Muscle layer of duodenum (tissue), 2 donors: ENCODE measurements at regions not wholly inside any gene's neighbourhood (a gene's known extent, or its start where the extent isn't known, plus 50 kb on each side); places are given as distances from the start of the nearest gene placed in this dataset.

ENCODE experiments used
- H3K27ac ChIP-seq: one replicate; pipeline ENCODE4 v1.7.0; 2013; ENCODE audit warnings: mild to moderate bottlenecking, low read length
- H3K27me3 ChIP-seq: one replicate; pipeline ENCODE4 v1.7.0; 2013; ENCODE audit warnings: low read depth, mild to moderate bottlenecking, control low read depth, low read length
- H3K36me3 ChIP-seq, 2 donors: one replicate each; pipeline ENCODE4 v1.7.0; 2013; ENCODE audit warnings: low read length in 2 of 2, control low read depth in 1 of 2, mild to moderate bottlenecking in 1 of 2; ENCODE audit not compliant: insufficient read depth in 2 of 2, control insufficient read depth in 1 of 2
- H3K4me1 ChIP-seq, 2 donors: one replicate each; pipeline ENCODE4 v1.7.0; 2013; ENCODE audit warnings: low read length in 2 of 2, mild to moderate bottlenecking in 2 of 2, control low read depth in 1 of 2, moderate library complexity in 1 of 2; ENCODE audit not compliant: insufficient read depth in 2 of 2, control insufficient read depth in 1 of 2
- H3K4me3 ChIP-seq, 2 donors: one replicate each; pipeline ENCODE4 v1.7.0; 2013; ENCODE audit warnings: low read length in 2 of 2, low read depth in 1 of 2, mild to moderate bottlenecking in 1 of 2
- H3K9me3 ChIP-seq, 2 donors: one replicate each; pipeline ENCODE4 v1.7.0; 2013; ENCODE audit warnings: low read length in 2 of 2, control low read depth in 1 of 2, mild to moderate bottlenecking in 1 of 2; ENCODE audit not compliant: control insufficient read depth in 1 of 2
- donor health status: healthy.

DNA sequence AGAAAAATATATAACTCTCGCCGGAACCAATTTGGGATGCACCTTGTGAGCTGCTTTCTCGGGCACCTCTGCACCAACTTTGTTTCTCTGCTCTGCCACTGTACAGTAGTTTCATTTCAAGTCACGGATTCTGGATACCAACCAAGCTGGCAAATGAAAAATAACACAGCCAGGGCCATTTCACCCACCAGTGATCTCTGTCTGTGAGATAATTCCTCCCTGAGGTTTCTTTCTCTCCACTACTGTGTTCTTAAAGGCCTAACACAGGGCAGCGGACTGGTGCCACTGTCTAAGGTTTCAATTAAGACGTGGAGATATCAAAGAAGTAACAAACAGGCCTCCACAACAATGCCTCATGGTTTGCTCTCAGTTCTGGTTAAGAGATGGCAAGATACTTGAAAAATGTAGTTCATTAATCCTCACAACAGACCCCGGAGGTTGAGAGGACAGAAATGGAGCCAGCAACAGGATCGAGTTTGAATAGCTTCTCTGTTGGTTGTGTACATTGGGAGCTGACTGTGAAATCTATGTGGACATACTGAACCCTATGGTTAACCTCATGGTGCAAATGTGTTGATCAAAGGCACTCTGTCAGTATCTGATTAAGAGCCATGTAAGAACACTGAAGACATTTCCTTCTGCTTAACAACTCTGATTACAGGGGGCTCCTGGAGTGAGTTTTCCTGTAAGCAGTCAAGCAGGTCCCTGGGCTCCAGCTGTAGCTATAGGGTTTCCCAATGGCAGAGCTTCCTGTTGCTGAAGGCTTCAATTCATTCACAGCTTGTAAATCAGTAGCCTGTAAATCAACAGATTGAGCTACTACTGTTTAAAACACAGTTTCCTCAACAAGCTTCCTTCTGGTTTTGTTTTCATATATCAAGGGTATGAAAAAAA, 470.5 kb downstream of the EPHA3 start:
- Histone ChIP-seq H3K4me1 (no peaks in the 10 kb centered on the region), H3K9me3 (no peaks in the 10 kb centered on the region), H3K27me3 (no peaks in the 10 kb centered on the region), H3K4me3 (no peak overlapping the region), H3K27ac (no peak overlapping the region), H3K36me3 (no peaks in the 10 kb centered on the region)

DNA sequence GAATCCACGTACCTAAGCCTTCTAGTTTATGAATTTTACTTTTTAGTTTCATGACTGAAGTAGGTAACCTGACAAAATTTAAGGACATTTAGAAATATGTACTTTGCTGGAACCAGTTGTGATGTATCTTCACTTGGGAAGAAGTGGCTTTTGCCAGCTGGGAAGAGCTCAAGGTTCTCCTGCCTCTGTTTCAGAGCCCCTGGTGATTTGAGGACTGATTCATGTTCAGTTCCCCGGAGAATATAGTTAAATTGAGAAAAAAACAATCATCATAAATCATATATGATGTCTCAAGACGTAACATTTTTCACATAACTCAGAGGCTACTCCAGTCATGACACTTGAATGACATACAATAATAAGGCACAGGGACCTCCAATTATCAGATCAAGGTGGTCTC, 473.4 kb downstream of the EPHA3 start:
- no peaks in the 10 kb centered on the region for H3K36me3 ChIP-seq

DNA sequence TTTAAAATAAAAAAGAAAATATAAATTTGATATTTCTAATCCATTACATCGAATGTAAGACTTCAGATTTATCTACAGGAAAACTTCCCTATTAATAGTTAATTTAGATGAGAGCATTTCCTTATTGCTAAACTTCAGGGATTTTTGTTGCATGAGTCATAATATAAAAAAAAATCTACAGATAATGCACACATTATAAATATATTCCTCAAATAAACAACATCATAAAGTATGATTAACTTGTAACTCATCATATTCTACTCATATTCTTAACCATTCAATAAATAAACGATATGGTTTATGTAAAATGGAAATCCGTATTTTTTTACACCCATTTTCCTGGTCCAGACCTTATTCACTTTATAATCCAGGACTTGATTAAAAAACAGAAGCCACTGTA, 477.0 kb downstream of the EPHA3 start:
- no peaks in the 10 kb centered on the region for H3K36me3 ChIP-seq
- no peaks in the 10 kb centered on the region for H3K27me3 ChIP-seq

More for the DNA sequence above, 473.4 kb downstream of the EPHA3 start:
- Histone ChIP-seq H3K4me1 (no peaks in the 10 kb centered on the region), H3K27ac (no peak overlapping the region), H3K9me3 (no peaks in the 10 kb centered on the region), H3K4me3 (no peak overlapping the region), H3K27me3 (no peaks in the 10 kb centered on the region)

DNA sequence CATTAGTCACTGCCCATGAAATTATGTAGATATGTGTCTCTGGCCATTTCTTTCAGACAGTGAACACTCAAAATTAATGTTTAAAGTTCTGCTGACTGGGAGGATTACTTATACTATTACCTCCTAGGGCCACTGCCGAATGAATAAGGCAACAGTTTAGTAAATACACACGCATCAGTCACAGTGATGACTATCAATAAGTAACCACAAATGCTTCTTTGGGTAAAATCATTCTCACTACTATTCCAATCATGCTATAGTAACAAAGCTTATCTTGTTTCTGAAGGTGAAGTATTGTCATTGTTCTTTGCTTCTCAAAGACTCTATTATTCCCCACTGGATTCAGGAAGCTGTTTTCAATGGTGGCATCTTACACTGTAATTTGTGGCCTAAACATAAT, 478.8 kb downstream of the EPHA3 start:
- Histone ChIP-seq H3K36me3 (no peaks in the 10 kb centered on the region), H3K9me3 (no peaks in the 10 kb centered on the region), H3K4me3 (no peak overlapping the region), H3K27ac (no peak overlapping the region), H3K27me3 (no peaks in the 10 kb centered on the region), H3K4me1 (no peaks in the 10 kb centered on the region)

More for the DNA sequence above, 477.0 kb downstream of the EPHA3 start:
- Histone ChIP-seq H3K4me3 (no peak overlapping the region), H3K9me3 (no peaks in the 10 kb centered on the region), H3K4me1 (no peaks in the 10 kb centered on the region), H3K27ac (no peak overlapping the region)

DNA sequence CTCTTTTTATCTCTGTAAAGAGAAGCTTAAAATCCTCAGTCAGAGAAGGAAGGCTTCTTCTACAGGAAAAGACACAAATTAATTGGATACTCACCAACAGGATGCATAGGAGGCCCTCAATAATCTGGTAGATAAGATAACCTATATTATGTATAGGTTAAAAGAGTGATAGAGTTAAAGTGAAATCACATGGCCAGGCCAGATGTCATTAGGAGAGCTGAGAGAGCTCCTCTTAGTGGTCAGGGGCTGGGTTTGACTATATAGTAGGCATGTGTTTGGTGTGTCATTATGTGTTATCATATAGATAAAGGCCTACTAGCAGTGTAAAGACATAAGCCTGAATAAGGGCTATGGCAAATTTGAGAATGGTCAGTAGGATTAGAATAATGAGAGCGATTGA, 479.3 kb downstream of the EPHA3 start:
- H3K27me3 ChIP-seq: no peaks in the 10 kb centered on the region
- no peaks in the 10 kb centered on the region for H3K9me3 ChIP-seq
- H3K4me1 ChIP-seq: no peaks in the 10 kb centered on the region
- no peak overlapping the region for H3K4me3 ChIP-seq
- no peak overlapping the region for H3K27ac ChIP-seq
- no peaks in the 10 kb centered on the region for H3K36me3 ChIP-seq

DNA sequence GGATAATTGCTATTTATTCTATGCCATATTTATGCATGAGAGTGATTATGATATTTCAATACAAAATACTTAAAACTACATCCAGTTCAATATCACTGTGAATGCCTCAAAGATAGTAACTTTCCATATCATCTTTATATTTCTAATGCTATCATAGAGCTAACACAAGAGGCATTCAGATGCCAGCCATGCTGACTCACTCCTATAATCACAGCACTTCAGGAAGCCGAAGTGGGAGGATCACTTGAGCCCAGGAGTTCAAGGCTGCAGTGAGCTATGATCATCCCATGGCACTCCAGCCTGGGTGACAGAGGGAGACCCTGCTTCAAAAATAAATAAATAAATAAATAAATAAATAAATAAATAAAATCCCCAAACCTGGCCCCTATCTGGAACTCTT, 498.7 kb downstream of the EPHA3 start:
- no peaks in the 10 kb centered on the region for H3K9me3 ChIP-seq
- H3K4me1 ChIP-seq: no peaks in the 10 kb centered on the region
- no peaks in the 10 kb centered on the region for H3K27me3 ChIP-seq
- no peaks in the 10 kb centered on the region for H3K36me3 ChIP-seq
- no peak overlapping the region for H3K27ac ChIP-seq
- no peak overlapping the region for H3K4me3 ChIP-seq

DNA sequence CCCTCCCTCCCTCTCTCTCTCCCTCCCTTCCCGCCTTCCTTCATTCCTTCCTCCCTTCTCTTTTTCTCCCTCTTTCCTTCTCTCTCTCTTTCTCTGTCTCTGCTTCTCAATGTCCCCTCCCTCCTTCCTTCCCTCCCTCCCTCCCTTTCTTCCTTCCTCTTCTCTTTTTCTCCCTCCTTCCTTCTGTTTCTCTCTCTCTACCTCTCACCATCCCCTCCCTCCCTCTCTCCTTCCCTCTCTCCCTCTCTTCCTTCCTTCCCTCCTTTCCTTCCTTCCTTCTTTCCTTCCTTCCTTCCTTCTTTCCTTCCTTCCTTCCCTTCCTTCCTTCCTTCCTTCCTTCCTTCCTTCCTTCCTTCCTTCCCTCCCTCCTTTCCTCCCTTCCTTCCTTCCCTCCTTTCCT, 504.6 kb downstream of the EPHA3 start:
- Histone ChIP-seq H3K27ac (no peak overlapping the region), H3K27me3 (no peaks in the 10 kb centered on the region), H3K9me3 (no peaks in the 10 kb centered on the region), H3K36me3 (no peaks in the 10 kb centered on the region), H3K4me3 (no peak overlapping the region), H3K4me1 (no peaks in the 10 kb centered on the region)

DNA sequence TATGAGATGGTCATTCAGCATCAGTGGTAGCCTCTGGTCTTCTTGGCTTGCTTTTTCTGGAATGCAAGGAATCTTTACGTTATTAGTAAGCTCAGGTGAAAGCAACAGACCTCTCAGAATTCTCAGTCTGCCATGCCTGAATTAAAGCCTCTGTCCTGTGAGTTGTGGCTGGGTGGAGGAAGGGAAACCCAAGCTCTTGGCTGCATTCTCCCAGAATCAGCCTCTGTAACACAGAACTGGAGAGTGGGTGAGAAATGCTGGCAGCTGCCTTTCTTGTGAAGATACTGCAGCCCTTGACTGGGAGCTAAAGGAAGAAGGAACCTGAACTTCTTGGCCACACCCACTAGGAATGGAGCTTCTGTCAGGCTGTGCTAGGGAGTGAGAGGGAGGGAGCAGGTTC, 505.8 kb downstream of the EPHA3 start:
- H3K27me3 ChIP-seq: no peaks in the 10 kb centered on the region

DNA sequence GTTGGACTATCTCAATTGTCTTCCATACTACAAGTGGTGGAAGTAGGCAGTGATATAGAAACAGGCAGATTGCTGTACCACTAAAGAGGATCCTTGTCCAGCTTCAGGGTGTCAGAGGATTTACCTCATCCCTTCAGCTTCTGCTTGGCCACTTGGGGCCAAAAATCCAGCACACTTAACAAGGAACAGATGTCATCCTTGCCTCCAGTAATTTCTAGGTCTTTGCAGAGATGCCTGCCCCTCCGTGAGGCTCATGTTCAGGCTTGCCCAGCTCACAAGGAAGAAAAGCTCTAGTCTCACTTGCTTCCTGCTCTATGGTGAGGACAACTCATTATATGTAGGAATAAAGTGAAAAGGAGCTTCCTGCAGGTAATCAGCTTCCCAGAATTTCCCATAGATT, 510.3 kb downstream of the EPHA3 start:
- Histone ChIP-seq H3K36me3 (no peaks in the 10 kb centered on the region), H3K4me1 (no peaks in the 10 kb centered on the region), H3K4me3 (no peak overlapping the region), H3K9me3 (peaks cover 0 to 3% of the 10 kb centered on the region in 2 donors), H3K27ac (no peak overlapping the region), H3K27me3 (no peaks in the 10 kb centered on the region)

More for the DNA sequence above, 505.8 kb downstream of the EPHA3 start:
- Histone ChIP-seq H3K4me3 (no peak overlapping the region), H3K4me1 (no peaks in the 10 kb centered on the region), H3K9me3 (no peaks in the 10 kb centered on the region), H3K27ac (no peak overlapping the region), H3K36me3 (no peaks in the 10 kb centered on the region)

DNA sequence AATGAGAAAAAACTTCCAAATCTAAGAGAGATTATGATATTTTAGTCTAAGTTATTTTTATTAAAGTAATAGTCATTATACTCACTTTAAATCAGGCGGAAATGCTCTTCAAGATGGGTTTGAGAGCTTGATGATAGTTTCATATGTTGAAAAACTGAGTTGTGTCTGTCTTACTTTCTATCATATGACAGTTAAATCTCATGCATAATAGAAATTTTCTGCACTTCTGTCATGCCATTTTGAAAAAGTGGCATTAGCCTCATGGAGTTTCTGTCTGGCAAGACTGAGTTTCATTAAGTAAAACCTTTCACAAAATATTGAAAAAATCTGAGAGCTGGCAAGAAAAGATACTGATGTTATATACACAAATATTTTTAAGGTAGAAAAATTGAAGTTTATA, 511.8 kb downstream of the EPHA3 start:
- no peak overlapping the region for H3K4me3 ChIP-seq
- H3K27ac ChIP-seq: no peak overlapping the region
- no peaks in the 10 kb centered on the region for H3K27me3 ChIP-seq
- peaks cover 0 to 3% of the 10 kb centered on the region in 2 donors for H3K9me3 ChIP-seq
- no peaks in the 10 kb centered on the region for H3K4me1 ChIP-seq
- no peaks in the 10 kb centered on the region for H3K36me3 ChIP-seq

DNA sequence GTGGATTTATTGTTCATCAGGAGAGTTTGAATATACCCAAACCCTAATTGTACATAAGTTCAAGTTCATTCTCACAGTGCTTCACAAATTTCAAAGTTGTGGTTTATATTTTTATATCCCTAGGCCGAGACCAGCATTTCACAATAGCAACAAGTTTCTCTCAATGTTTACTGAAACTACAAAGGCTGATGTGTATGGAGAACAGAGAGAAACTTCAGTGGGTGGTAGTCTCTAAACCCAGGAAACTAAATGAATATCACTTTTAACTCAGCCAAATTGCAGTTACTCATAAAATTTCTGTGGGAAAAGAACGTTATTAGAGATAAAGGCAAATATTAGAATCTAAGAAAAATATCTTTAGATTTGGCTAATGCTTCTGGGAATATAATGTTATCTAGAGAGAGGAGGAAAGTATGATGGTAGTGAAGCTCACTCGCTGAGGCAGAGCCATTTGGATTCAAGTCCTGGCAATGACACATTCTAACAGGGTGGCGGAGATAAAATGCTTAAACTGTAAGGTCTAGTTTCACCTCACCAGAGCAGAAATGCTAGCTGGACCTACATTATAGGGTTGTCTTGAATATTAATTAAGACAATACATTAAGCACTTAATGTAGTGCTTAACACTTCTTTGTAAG, 514.8 kb downstream of the EPHA3 start:
- peaks cover 0 to 3% of the 10 kb centered on the region in 2 donors for H3K9me3 ChIP-seq
- H3K27ac ChIP-seq: no peak overlapping the region
- no peaks in the 10 kb centered on the region for H3K4me1 ChIP-seq
- H3K27me3 ChIP-seq: no peaks in the 10 kb centered on the region
- no peak overlapping the region for H3K4me3 ChIP-seq
- H3K36me3 ChIP-seq: no peaks in the 10 kb centered on the region
